GM19455 (cell line): ENCODE measurements at regions not wholly inside any gene's neighbourhood (a gene's known extent, or its start where the extent isn't known, plus 50 kb on each side); places are given as distances from the start of the nearest gene placed in this dataset.

ENCODE experiments used
- ATAC-seq: cut with Tn5 transposase; IDR thresholded peaks from one replicate; pipeline ENCODE4 v1.9.1; 2021; ENCODE audit not compliant: unreplicated experiment

GRCh38 chr3:132183811-132184210, 133.4 kb upstream of the ACP3 start:
- ATAC-seq = no peak

GRCh38 chr3:132187746-132188145, 129.5 kb upstream of the ACP3 start:
- ATAC-seq = no peak

- no peak for ATAC-seq
Measured at GRCh38 chr3:132189601-132190000, 127.6 kb upstream of the ACP3 start.

GRCh38 chr3:132196113-132196512, 121.1 kb upstream of the ACP3 start:
- ATAC-seq = no peak

- no peak for ATAC-seq
Measured at GRCh38 chr3:132198516-132198915, 118.7 kb upstream of the ACP3 start.

GRCh38 chr3:132199451-132199850, 117.8 kb upstream of the ACP3 start:
- no peak for ATAC-seq

GRCh38 chr3:132202586-132202985, 114.6 kb upstream of the ACP3 start:
- ATAC-seq = no peak

GRCh38 chr3:132203889-132204596, 113.2 kb upstream of the ACP3 start:
- ATAC-seq = no peak

- ATAC-seq = no peak
Measured at GRCh38 chr3:132205609-132206008, 111.6 kb upstream of the ACP3 start.

- ATAC-seq = no peak
Measured at GRCh38 chr3:132209855-132210254, 107.4 kb upstream of the ACP3 start.

GRCh38 chr3:132210476-132211346, 106.5 kb upstream of the ACP3 start:
- no peak for ATAC-seq

- ATAC-seq = no peak
Measured at GRCh38 chr3:132211896-132212295, 105.3 kb upstream of the ACP3 start.

- ATAC-seq = no peak
Measured at GRCh38 chr3:132218817-132219755, 98.1 kb upstream of the ACP3 start.

- ATAC-seq = no peak
Measured at GRCh38 chr3:132220986-132221385, 96.2 kb upstream of the ACP3 start.

GRCh38 chr3:132222868-132223538, 94.2 kb upstream of the ACP3 start:
- no peak for ATAC-seq

GRCh38 chr3:132225664-132226063, 91.5 kb upstream of the ACP3 start:
- ATAC-seq = no peak

- no peak for ATAC-seq
Measured at GRCh38 chr3:132228923-132229322, 88.3 kb upstream of the ACP3 start.

- ATAC-seq = no peak
Measured at GRCh38 chr3:132229641-132230040, 87.6 kb upstream of the ACP3 start.

- no peak for ATAC-seq
Measured at GRCh38 chr3:132230156-132231000, 86.8 kb upstream of the ACP3 start.

GRCh38 chr3:132231633-132232032, 85.6 kb upstream of the ACP3 start:
- ATAC-seq = no peak
